Stimulated activated CD4-positive, alpha-beta T cell treated with anti-CD3 and anti-CD28 coated beads, TNF-alpha, amount 100 ng/mL, for 24 hours (primary cell): ENCODE measurements at regions not wholly inside any gene's neighbourhood (a gene's known extent, or its start where the extent isn't known, plus 50 kb on each side); places are given as distances from the start of the nearest gene placed in this dataset.

Experiments used
- DNase-seq, 3 experiments: peaks; one replicate each; pipeline ENCODE4 v3.0.0-alpha.2; 2020; ENCODE audit warnings: low read depth in 3 of 3

DNA sequence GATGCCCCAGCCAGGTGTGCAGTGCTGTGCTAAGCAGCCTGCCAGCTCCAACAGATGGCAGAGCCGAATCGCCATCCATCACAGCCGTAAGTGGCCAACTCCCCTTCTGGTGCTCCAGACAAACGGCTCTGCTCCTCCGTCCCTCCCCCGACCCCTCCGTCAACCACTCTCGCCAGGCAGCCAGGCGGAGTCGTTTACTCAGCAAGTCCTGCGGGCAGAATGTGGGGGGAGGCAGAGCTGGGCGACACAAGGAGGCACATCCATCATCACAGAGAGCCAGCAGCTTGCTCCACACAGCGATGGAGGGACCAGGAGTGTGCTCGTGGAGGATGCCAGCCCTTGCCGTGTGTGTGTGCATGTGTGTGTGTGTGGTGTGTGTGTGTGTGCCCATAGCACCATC, 206.6 kb upstream of the GRIK3 start:
- DNase-seq = no peak

DNA sequence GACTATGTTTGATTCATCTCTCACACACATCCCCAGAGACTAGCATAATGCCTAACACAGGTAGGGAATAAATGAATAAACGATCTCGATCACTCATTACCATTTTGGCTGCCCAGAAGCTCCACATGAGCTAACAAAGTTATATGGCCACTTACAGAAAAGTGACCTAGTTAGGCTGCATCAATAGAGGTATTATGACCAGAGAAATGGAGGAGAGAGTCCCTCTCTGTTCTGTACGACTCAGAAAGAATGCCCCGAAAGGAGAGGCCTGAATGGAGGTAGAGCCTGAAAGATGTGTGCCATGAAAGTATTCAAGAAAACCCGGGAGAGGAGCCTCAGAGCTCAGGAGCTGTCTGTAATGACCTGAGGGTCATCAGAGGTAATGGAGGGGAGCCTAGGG, 208.2 kb upstream of the GRIK3 start:
- DNase-seq = no peak

DNA sequence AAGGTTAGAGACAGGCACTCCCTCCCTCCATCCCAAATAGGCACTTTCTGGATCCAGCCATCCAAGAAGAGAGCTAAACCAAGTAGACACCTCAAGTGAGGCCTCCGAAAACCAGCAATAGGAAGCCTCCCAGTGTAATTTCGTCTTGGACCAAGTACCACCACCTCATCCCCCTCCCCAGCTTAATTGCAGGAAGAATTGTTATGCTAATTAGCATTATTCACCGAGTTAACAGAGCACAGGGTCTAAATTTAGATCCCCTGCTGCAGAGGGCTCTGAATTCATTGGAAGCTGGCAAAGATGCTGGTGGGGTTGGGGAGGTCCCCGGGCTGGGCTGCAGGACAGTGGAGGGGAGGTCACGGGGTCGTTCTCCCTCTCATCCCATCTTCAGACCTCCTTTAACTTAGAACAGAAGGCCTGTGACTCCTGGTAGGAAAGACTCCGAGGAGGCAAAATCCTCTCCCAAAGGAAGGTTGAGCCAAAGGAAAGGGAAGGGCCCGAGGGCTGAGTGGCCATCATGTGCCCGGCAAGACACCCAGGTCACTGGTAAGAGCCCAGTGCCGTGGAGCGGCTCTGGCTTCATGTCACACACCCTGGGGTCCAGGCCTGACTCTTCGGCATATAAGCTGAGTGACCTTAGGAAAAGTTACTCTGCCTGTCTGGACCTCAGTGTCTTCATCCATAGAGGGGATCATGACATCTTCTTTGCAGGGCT, 209.2 kb upstream of the GRIK3 start:
- DNase-seq = no peak

DNA sequence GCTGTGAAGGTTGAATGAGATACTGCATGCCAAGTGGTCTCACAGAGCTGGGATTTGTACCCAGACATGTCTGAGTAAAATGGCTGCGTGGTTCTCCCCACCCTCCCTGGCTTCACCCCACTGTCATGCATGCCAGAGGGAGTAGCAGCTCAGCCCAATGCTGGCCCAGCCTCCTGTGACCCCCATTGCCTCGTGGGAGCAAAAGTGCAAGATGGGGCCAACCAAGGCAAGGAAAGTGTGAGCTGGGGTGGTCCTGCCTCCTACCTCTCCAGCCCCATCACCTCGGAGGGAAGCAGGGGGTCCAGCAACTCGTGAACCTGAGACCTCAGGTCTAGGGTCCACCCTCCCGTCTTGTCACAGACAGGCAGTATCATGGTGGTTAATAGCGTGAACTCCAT, 209.8 kb upstream of the GRIK3 start:
- DNase-seq = no peak

DNA sequence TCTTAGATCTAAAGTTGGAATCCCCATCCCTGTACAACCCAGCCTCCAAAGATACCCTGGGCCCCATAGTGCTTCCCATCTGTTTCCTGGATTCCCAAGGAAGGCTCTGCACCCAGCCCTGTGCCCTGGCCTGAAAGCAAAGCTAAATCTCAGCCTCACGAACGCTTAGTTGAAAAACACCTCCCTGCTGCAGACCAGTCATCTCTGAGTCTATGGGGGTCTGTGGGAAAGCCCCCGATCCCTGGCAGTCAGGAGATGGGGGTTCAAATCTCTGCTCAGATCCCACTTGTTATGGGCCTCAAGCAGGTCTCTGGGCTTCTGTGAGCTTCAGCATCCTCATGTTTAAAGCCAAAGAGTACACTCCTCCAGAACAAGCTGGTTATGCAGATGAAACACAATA, 210.5 kb upstream of the GRIK3 start:
- DNase-seq = no peak

DNA sequence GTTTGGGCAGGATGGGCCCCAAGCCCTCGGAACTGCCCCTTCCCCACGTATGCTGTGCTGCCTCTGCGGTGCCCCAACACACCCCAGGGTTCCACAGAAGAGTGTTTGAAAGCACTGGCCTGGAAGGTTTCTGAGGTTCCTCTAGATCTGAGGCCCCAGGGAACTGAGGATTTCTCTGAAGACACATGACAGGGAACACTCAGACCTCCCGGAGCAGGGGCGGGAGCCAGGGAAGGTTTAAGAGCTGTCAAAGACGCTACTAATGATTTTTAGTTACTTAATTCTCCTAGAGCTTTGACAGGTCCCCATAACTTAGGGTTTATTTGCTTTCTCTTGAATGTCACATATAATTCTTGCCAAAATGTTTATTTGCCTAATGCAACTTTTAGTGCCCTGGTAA, 212.3 kb upstream of the GRIK3 start:
- DNase-seq = no peak

DNA sequence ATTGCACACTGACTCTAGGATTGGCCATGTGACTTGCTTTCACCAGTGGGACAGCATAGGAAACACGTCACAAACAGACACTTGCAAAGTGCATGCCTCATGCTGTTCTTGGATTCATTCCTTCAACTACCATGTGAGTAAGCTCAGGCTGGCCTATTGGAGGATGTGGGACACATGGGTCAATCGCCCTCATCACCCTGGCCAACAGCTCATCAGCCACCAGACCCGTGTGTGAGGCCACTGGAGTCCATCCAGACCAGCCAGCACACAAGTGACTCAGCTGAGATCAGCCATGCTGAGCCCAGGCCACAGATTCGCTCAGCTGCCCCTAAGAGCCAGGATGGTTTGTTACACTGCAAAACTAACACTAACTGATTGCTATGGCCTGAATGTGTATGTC, 216.1 kb upstream of the GRIK3 start:
- no peak for DNase-seq

DNA sequence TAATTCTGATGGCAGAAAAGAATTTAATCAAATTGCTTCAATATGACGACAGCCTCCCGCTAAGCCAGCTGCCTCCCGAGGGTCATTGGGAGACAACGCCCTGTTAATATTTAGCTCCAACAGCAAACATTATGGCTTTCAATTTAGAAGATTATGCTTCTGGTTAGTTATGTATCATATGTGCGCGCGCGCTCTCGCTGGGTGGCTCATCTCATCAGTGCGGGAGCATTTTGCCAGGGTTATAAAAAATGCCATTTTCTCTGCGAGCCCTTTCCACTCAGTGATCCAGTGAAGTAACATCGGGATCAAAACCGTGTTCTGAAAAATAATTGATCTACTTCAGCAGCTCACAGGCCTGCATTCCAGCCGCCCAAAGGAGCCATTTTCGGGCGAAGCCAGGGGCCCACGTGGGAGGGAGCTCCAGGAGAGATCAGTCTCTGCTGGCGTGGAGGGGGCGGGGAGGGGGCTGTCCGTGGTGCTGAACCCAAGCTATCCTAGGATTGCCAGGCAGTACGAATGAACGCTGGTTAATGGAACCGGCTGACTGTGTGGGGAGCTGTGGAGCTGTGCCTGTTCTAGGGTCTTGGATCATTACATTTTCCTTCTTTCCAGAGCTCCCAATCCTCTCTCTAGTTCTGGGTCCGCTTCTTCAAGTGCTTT, 219.1 kb upstream of the ZC3H12A start:
- peak in 1 of 3 experiments; percentile 16 for DNase-seq

DNA sequence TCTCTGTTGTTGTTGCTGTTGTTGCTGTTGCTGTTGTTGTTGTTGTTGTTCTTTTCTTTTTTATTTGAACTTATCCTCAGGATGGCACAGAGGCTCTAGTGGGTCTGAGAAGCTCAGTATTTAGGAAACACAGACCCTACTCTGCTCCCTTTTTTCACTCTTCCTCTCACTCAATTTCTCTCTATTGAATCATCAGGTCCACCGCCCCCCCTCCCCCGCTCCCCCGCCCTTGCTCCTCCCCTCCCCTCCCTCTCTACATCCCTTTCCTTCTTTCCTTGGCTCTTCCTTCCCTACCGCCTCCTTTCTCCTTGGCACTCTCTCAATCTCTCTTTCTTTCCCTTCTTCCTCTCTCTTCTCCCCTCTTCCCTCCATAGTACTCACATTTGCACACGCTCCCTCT, 218.5 kb upstream of the ZC3H12A start:
- DNase-seq = no peak

DNA sequence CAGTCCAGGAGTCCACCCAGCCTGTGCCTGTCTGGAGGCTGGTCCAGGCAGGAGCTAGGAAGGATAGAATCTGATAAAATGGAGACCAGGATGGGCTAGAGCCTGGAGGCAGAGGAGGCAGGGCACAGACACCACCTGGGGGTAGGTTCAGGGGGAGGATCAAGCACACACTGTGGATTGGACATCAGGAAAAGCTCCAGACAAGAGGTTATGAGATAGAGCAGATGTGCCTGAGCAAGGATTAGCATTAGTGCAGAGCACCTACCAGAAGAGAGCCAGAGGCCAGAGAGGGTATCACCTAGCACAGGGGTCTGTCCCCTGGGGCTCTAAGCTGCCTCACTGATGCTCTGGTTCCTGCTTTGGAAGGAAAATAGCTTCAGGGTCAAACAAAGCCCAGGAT, 216.7 kb upstream of the ZC3H12A start:
- DNase-seq = no peak

DNA sequence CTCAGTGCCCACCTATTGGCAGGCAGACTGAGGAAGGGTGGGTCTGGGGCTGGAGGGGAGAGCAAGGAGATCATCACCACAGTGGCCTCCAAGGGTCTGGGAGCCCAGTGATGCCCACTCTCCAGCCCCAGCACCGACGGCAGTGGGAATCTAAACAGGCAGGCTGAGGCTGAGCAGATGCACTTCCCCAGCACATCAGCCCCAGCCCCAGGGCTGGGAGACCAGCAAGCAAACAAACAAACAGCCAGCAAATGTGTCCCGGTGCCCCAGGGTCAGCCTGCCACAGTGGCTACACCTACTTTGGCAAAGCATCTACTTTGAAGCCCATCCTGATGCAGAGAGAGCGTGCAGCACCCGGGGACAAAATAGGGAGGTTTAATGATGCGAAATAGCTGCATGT, 216.3 kb upstream of the ZC3H12A start:
- no peak for DNase-seq

DNA sequence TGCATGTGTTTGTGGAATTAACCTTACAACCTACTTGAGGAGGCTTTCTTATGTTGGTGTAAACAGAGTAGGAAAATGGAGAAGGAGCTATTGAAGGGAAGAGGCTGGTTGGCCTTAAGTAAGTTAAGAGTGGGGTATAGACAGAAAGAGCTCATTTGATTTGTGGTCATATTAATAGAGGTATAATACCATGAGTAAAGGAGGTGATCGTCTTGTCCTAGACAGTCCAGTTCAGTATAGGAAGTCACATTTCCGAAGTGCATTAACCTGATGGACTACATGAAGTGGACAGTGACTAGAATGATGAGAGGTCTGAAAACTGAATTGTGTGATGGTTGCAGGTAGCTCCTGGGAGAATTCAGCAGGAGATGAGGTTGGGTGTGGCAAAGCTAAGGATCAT, 215.4 kb upstream of the ZC3H12A start:
- no peak for DNase-seq

DNA sequence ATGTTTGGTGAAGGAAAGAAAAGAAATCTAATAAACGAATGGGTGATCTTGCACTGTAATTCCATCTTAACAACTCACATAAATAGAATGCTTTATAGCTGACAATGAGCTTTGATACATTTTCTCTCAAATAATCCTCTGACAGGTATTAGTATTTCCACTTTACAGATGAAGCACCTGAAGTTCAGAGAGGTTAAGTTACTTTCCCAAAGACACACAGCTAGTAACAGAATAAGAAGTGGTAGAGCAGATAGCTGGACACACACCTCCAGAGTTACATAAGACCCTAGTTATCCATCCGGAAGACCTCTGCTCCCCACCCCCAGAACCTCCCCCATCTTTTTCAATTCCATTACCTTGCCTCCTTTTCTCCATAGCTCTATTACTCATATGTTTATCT, 213.3 kb upstream of the ZC3H12A start:
- no peak for DNase-seq

DNA sequence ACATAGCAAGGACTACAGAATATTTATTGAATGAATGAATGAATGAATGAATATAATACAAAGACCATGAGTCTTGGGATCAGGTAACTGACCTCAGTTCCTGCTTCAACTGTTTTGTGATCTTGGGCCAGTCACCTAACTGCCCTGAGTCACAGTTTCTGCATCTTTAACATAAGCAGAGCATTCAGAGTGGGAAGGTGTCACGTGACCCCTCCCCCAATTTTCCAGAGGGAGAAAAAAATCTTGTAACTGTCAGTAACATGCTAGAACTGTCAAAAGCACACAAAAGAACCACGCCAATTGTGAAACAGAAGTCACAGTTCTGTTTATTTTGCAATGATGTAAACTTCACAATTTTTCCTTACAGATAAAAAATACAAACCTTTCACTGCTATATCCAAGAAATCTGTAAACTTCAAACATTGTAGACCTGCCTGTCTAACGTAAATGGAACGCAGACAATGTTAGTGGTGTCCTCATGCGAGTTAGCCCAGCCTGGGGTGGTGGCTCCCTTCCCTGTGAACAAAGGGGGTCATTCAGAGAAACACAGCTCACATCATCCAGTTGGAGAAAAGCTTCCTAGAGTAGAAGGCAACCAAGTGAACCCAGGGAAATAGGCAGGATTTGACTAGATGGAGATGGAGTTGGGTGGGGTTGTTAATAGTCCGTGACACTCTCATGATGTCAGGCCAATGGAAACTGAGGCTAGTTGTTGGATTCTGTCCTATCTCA, 211.8 kb upstream of the ZC3H12A start:
- no peak for DNase-seq

DNA sequence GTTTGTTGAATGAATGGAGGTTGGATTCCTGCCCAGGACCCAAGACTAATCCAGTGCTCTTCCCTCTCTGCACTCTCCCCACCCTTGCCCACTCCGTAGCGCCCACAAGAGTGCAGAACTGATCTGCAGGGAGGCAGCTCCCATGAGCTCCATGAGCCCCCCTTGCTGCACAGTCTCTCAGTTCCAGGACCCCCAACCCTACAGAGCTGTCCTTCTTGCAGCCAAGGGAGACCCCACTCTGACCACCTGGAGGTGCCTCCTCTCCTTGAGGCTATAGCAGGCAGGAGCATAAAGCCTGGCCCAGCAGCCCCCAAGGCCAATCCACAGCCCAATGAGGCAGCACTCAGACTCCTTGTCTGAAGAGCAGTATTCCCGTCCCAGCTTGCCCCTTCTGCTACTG, 209.2 kb upstream of the ZC3H12A start:
- DNase-seq = no peak

DNA sequence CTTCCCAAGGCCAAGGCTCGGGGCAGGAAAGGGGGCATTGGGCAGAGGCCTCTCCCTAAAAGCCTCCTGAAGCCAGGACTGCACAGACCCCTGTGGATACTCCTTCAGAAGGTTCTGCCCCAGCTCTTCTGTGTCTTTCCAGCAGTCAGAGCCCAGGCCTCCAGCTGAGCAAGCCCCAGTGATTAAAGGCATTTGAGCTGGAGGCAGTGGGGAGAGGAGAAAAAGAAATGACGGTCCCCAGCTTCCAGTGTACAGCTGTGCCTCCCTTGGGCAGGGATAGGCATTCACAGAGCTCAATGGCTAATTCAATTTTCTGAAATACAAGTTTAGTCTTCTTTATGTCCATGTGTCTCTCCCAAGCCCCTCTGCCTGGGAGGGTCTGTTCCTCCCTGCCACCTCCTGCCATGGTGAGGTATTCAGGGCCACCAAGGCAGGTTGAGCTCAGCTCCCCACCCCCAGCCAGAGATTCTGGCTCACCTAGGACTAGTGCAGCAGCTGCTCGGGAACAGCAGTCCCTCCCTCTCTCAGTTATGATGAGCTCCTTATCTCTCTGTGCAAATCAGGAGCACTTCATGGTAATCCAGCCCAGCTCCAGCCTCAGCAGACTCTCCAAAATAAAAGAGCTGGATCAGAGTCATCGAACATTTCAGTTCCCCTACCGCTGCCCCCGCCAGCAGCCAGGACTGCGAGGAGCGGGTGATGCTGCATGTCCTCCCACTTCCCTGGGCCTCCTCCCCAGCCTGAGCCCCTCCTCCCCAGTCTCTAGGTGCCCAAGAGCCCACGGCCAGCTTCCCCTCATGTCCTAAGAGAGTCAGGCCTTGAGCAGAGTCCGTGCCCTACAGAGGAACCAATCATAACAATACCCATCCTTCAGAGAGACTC, 208.4 kb upstream of the ZC3H12A start:
- no peak for DNase-seq

DNA sequence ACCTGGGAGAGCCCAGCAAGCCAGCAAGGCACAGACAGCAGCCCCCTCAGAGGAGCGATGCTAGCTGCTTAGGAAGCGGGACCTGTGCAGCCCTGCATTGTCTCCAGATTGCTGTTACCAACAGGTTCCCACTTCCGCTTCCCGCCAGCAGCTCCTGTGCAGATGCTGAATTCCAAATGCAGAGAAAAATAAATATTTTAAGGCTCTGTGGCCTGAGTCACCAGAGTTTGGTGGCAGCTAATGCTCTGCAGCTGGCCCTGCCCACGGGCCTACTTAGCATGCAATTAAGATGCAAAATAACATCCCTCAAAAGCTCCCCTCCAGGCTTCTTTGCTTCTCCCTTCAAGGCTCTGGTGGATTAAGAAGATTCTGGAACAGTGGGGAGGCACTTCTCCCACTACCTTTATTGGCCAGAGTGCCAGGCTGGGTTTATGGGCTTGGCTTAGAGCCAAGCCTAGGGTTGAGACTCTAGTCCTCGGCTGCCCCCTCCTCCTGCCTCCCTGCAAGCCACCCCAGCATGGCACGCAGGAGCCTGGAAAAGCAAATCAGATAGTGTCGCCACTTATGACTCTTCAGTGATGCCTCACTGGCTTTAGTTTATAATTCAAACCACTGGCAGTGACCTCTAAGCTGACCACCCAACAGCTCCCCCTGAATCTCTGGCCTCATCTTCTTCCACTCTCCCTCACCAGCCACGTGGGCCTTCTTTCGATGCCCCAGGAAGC, 207.1 kb upstream of the ZC3H12A start:
- DNase-seq = no peak

DNA sequence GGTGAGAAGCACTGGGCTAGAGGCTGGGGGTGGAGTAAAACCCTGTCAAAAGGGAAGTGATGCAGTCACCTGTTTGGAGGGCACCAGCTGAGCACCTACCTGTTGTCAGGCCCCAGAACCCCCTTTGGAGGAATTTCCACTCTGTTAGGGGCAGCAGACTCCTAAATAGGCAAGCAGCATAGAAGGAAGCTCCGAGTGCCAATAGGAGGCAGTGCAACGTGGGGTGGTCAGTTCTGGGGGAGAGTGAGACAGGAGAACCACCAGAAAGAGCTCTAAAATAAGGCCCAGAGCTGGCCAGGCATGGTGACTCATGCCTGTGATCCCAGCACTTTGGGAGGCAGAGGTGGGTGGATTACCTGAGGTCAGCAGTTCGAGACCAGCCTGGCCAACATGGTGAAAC, 203.7 kb upstream of the ZC3H12A start:
- DNase-seq = no peak

DNA sequence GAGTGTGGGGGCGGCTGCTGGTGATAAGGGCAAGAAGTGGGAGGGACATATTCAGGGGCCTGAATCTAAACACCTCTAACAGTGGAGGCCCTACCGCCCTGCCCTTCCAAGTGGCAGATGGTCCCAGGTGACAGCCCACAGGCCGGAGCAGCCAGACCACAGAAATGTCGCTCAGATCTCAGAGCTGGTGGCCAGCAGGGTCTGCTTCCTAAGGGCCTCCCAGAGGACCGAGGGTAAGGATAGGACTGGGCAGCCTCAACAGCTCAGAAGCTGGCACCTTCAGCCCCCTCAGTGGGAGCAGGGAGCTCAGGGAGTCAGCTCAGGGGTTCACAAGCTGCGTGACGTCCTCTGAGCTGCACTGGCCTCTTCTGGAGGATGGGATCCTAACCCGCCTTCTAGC, 201.8 kb upstream of the ZC3H12A start:
- DNase-seq = no peak

DNA sequence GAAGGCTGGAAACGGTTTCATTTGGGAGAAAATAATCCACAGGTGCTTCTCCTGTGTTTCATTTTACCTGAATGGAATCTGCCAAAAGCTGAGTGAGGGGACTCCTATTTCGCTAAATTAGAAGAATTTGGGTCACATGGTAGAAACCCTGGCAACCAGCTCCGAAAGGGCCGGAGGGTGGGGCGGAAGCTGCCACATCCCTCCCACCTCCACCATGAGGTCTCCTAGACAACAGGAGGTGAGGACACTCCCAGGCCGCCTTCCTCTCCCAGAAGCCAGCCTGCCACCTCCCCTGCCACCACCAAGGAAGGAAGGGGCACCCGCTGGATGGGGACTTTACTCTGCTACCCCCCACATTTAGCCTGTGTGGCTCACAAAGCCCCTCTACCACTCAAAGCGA, 199.9 kb upstream of the ZC3H12A start:
- DNase-seq = no peak

DNA sequence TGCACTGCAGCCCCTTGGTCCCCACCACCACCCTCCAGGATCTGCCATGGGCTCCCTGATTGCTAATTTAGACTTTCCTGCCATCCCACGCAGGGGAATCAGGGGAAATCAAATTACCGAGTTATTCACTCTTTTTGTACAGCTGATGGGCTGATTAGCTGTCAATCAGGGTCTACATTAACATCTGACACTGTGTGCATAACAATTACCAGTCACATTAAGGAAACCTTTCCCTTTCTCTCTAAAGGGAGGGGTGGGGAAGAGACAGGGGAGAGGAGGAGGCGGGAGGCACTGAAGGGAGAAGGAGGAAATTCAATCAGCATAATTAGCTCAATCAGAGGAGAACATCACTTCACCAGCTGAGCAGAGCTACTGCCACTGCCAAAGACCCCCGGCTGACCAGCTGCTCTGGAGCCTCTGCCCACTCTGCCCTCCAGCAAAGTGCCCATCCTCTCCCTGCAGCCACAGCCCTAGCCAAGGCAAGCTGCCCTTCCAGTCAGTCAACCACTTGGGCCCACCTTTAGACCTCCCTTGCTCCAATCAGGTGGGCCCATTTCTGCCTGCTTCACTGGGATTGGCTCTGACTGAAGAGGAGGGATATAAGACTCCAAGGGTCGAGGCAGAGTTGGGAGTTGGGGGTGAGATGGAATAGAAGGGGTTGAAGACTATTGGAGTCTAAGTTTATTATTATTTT, 199.3 kb upstream of the ZC3H12A start:
- DNase-seq = no peak
